ENCODE measurements at regions not wholly inside any gene's neighbourhood (a gene's known extent, or its start where the extent isn't known, plus 50 kb on each side); places are given as distances from the start of the nearest gene placed in this dataset.

DNA sequence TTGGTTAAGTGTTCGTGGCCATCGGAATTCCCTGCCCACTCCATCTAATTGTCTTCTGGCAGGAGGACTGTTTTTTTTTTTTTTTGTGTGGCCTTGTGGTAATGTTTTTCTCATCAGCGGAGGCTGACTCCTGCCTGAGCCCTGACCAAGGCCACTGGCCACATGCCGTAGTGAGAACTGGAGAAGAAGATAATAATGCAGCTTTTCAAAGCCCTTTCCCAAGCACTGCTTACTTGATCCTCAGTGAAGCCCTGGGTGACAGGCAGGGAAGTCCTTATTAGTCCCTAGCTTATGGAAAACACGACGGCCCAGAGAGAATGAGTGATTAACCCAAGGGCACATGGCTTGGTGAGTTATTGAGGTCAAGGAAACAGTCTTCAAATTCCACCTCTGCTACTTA, 71.2 kb downstream of the ADM start:
- TF ChIP-seq LEF1 (IDR thresholded peaks at IDR 0.05; ENCODE audit: borderline replicate concordance), result no peak
- TF ChIP-seq FOXM1 (IDR thresholded peaks at IDR 0.05; ENCODE audit: borderline replicate concordance), result no peak
- TF ChIP-seq SP1 (IDR thresholded peaks at IDR 0.05), result no peak
- no peak for TF ChIP-seq SUZ12 (IDR thresholded peaks at IDR 0.05)
- no peak for TF ChIP-seq FOXA1 (IDR thresholded peaks at IDR 0.05)
- TF ChIP-seq ZNF384 (IDR thresholded peaks at IDR 0.05), result no peak
- TF ChIP-seq ARNT (IDR thresholded peaks at IDR 0.05), result no peak
- TF ChIP-seq L3MBTL2 (conservative IDR thresholded peaks at IDR 0.05), result no peak
- TF ChIP-seq ELF4 (IDR thresholded peaks at IDR 0.05), result no peak

Measured in HEK293T (cell line).